ENCODE measurements at regions not wholly inside any gene's neighbourhood (a gene's known extent, or its start where the extent isn't known, plus 50 kb on each side); places are given as distances from the start of the nearest gene placed in this dataset.

GRCh38 chr6:148214667-148215066 is 128.0 kb upstream of the SASH1 start:
- TF ChIP-seq TCF12 (IDR thresholded peaks at IDR 0.05; ENCODE audit: low read depth): no peak
- no peak for TF ChIP-seq REST (IDR thresholded peaks at IDR 0.05; ENCODE audit: low read depth)
- no peak for TF ChIP-seq EP300 (IDR thresholded peaks at IDR 0.05; ENCODE audit: borderline replicate concordance)
- TF ChIP-seq CREB1 (IDR thresholded peaks at IDR 0.05; ENCODE audit: low read depth): no peak
- TF ChIP-seq RAD21 (IDR thresholded peaks at IDR 0.05; ENCODE audit: low read depth): no peak
- no peak for TF ChIP-seq TAF1 (IDR thresholded peaks at IDR 0.05; ENCODE audit: low read depth)
- no peak for TF ChIP-seq EGR1 (IDR thresholded peaks at IDR 0.05)
- TF ChIP-seq YY1 (IDR thresholded peaks at IDR 0.05; ENCODE audit: low read depth): no peak
- no peak for TF ChIP-seq ZBTB7A (IDR thresholded peaks at IDR 0.05; ENCODE audit: low read depth)
- TF ChIP-seq MAX (IDR thresholded peaks at IDR 0.05): no peak
- TF ChIP-seq TEAD4 (IDR thresholded peaks at IDR 0.05): no peak

Measured in Ishikawa (cell line).